Astrocyte of the cerebellum (primary cell): ENCODE measurements at regions not wholly inside any gene's neighbourhood (a gene's known extent, or its start where the extent isn't known, plus 50 kb on each side); places are given as distances from the start of the nearest gene placed in this dataset.

Source experiments
- DNase-seq: peaks from one replicate; pipeline ENCODE4 v3.0.0-alpha.2; 2011; ENCODE audit warnings: low read depth
- H3K4me3 ChIP-seq: 2 replicates; pipeline ENCODE4 v1.5.1; 2011; ENCODE audit warnings: mild to moderate bottlenecking, low read depth, low read length, moderate library complexity
- CTCF ChIP-seq: IDR thresholded peaks from 2 replicates; pipeline ENCODE4 v1.5.1; 2012; ENCODE audit warnings: low read length, low read depth, moderate library complexity, mild to moderate bottlenecking; ENCODE audit errors: missing control alignments
- in situ Hi-C: cut with HindIII; loops from 2 replicates; pipeline ENCODE4 v1.10.0; 2017; ENCODE audit warnings: low sequenced_read_pairs

- H3K4me3 ChIP-seq = no peak overlapping the region
- in situ Hi-C loops = no loop called here
- DNase-seq = no peak
- no peak for TF ChIP-seq CTCF
Measured at GRCh38 chr11:37372667-37373066, 774.6 kb upstream of the RAG2 start.

GRCh38 chr11:37371346-37371970 lies 773.4 kb upstream of the RAG2 start:
- no peak for TF ChIP-seq CTCF
- H3K4me3 ChIP-seq = no peak overlapping the region
- peak; percentile 18 for DNase-seq
- in situ Hi-C loops = no loop called here

GRCh38 chr11:37370817-37371216 lies 772.8 kb upstream of the RAG2 start:
- H3K4me3 ChIP-seq = no peak overlapping the region
- no peak for TF ChIP-seq CTCF
- in situ Hi-C loops = no loop called here
- DNase-seq = peak; percentile 23

GRCh38 chr11:37364246-37364839 lies 766.3 kb upstream of the RAG2 start:
- TF ChIP-seq CTCF = no peak
- in situ Hi-C loops = no loop called here
- no peak overlapping the region for H3K4me3 ChIP-seq
- no peak for DNase-seq

- no peak overlapping the region for H3K4me3 ChIP-seq
- no peak for DNase-seq
- TF ChIP-seq CTCF = no peak
- in situ Hi-C loops = no loop called here
Measured at GRCh38 chr11:37353192-37353591, 755.2 kb upstream of the RAG2 start.

GRCh38 chr11:37352485-37352884 lies 754.4 kb upstream of the RAG2 start:
- TF ChIP-seq CTCF = no peak
- in situ Hi-C loops = no loop called here
- H3K4me3 ChIP-seq = no peak overlapping the region
- no peak for DNase-seq
